Endometrial microvascular endothelial cells (primary cell): ENCODE measurements at regions not wholly inside any gene's neighbourhood (a gene's known extent, or its start where the extent isn't known, plus 50 kb on each side); places are given as distances from the start of the nearest gene placed in this dataset.

Experiments used
- in situ Hi-C: cut with HindIII; loops from 2 replicates; pipeline ENCODE4 v1.10.0; 2017; ENCODE audit warnings: low sequenced_read_pairs, low pct_unique_long_range_greater_than_20kb; ENCODE audit errors: inconsistent ontology term

DNA sequence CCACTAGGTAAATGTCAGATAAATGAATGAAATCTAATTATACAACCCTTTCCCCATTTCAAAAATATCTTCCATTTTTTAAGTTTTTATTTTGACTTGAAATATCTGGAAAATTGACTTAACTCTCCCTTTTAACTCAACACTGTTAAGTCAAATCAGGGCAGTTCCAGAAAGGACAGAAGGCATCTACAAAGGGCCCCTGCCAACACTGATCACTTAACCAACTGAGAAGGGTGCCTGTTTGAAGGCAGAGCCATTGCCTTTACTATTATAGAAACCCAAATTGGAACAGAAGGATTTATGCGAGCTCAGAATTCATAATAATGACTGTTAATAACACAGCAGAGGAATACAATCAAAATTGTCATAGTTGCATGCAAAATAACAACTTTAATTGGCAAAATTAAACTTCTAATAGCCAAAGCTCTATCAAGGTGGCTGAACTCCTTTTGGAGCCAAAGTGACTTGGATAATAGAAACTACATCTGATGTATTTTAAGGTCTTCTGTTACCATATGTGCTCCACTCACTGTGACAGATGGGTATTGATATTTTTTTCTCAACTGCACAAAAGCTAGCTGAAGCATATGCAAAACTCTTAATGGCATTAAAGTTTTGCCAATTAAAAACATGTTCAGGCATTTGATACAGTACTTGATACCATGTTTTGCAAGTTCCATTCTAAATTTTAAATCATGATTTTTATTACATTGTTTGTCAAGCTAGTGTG is 383.8 kb downstream of the NOVA1 start:
- in situ Hi-C loops, result no loop called here

DNA sequence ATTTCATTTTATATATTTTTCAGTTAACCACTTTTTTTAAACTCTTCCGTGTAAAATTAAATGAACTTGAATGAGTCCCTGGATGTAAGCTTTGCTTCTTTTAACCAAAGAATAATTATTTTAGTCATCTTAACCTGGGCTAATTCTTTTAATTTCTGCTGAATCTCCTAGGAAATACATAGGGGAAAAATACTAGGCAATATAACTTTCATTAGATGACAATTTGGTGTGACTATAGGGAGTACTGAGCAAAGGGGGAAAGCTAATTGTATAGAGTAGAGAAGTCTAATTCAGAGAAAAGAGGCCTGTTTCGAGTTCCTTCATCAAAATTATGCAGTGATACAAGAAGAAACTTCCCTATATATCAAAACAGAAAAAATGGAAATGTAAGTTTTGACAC is 388.1 kb downstream of the NOVA1 start:
- in situ Hi-C loops, result no loop called here

DNA sequence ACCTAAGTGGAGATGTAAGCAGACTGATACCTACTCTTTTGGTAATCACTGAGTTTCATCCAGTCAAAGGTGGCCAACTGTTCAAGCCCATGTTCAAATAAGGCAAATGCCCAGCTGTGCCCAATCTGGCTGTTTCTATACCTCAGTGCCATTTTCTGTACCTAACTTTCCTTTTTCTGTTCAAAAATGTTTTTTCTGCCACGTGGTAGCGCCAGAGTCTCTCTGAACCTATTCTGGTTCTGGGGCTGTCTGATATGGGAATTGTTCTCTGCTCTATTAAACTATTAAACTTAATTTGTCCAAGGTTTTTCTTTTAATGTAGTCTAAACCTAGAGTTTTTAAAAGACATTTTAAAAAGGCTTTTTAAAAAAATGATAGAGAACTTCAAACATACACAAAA is 391.2 kb downstream of the NOVA1 start:
- in situ Hi-C loops, result no loop called here

DNA sequence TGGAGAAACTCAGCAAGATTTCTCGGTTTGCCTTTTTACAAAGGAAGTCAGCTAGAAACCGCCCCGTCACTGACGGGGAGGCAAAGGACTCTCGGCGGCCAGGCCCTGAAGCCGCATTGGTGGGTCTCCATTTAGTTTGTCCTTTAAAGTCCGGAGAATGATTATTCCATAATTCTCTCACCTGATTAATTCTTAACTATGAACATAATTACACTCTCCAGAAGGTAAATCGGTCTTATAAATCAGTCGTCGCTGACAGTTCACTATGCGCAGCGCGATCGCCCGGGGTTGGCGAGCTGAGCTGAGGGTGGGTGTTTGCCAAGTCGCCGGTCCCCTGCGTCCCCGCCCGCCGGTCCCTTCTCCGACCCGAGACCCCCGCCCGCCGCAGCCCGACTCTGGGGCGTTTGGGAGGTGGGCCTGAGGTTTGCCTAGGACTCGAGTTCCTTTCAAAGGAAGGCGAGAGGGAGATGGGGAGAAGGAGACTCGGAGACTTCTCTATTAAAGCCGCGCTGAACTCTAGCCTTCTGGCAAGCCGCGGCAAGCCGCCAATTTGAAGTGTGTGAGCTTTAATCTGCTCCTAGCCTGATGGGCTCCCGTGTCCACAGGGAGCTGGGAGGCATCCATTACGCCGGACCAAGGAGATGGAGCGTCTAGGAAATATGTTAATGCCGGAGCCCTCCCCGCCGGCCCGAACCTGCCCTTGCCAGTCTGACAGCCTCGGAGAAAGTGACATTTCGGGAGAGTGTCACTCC is 392.9 kb downstream of the NOVA1 start:
- in situ Hi-C loops, result no loop called here

DNA sequence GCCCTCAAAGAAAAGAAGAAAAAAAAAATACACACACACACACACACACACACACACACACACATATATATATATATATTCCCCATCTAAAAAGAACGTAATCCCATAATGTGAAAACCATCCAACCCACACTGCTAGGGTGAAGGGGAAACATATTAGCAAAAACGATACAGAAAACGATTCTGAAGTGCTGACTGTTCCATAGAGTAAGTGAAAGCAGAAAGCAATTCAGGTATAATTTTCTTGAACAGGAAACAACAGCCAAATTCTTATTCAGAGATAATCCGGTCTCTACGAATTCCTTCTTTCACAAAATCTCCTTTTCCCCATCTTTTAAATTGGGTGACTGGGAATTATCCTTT is 393.5 kb downstream of the NOVA1 start:
- in situ Hi-C loops, result no loop called here

DNA sequence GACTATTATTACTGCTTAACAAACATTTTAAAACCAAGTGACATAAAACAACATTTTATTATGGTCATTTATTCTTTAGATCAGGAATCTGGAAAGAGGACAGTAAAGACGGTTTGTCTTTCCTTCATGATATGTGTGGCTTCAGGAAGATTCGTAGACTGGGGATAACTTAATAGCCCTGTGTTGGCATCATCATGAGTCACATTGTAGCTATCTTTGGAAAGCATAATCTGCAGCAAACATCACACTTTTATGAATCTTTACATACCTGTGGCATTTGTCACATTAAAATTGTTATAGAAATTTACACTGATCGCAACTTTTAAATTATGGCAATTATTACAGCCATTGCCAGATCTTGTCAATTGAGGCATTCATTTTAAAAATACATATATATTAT is 397.1 kb downstream of the NOVA1 start:
- in situ Hi-C loops, result no loop called here

DNA sequence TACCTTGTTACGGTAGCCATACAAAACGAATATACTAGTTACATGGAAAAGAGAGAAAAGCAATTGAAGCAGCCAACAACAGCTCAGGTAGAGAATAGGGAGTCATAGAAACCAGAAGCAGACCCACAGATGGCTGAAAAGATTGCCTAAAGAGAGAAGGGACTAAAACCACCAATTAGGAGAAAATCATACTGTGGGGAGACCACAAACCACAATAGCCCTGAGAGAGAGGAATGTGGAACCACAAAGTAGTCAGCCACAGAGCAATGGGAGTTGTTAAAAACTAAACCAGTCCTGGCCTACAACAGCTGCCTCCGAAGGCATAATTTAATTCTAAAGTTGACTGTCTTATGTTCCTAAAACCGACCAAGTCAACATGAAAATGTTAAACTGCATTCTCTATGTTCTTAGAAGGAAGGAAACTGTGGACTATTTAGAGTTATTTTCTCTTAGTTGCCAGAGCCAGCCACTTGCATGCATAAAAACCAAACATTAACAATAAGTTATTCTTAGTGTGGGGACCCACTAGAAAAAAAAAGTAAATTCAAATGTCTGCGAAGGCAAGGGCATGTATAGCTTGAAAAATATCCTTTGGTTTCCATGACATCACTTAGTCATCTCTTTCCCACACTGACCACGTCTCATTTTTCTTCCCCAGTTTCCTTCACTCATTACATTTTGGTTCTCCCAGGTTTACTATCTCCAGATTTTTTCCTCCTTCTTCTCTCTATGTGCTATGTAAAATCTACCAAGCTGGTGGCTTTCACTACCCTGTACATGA is 398.1 kb downstream of the NOVA1 start:
- in situ Hi-C loops, result no loop called here

DNA sequence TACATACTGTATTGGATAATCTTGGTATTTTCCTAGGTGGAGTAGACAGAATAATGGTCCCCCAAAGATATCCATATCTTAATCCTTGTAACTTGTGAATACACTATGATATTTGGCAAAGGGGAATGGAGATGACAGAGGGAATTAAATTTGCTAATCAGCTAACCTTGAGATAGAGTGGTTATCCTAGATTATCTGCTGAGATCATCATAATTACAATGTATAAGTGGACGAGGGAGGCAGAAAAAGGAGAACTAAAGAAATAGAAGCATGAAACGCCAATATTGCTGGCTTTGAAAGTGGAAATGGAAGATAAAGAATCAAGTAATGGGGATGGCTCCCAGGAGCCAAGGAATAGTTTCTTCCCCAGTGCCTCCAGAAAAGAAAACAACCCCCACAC is 398.7 kb downstream of the NOVA1 start:
- in situ Hi-C loops, result no loop called here

DNA sequence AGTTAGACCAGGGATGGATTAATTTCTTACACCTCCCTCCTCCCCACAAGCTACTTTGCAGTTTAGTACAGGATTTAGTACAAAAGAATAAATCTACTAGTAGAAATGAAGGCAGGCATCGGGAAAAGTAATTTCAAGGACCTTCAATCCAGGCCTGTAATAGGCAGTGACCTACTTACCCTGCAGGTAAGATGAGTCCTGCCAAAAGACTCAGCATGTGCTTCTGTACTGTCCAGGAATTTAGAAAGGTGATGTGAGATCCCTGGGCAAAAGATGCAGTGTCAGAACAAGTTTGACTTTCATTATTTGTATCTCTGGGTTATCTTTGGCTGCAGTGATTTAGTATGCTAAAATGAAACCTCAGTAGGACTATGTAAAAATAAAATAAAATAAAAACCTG is 403.0 kb downstream of the NOVA1 start:
- in situ Hi-C loops, result no loop called here

DNA sequence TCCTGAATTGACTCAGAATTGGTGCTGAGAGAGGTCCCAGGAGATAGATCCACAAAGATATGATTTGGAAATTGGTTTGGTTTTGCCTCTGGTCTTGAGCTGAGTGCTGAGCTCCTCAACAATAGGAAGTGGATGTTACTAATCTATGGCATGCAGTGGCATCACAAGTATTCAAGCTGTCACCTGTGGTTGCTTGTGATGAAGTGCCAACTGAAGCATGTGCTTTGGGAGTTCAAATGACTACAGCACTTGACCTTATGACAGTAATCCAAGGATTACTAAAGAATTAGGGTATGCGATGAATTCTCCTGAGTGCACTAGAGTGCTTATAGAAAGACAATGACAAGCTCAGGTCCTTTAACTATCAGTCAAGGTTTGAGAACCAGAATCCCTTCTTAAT is 406.2 kb downstream of the NOVA1 start:
- in situ Hi-C loops, result no loop called here

DNA sequence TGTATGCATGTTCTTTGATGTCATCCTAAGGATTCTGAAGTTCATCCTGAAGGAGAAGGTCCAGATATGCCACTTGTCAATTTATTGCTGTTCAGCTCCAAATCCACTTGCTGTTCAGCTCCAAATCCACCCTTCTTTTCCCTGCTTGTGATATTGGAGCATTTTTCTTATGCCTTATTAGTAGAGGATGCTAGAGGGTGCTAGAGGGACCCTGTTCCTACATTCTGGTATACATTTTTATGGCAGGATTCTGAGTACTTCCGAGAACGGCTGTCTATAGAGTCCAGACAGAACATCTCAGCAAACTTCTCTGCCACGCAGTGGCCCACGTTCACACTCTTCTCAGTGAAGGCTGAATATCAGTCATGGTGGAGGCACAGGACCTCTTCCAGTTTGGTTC is 406.7 kb downstream of the NOVA1 start:
- in situ Hi-C loops, result no loop called here

DNA sequence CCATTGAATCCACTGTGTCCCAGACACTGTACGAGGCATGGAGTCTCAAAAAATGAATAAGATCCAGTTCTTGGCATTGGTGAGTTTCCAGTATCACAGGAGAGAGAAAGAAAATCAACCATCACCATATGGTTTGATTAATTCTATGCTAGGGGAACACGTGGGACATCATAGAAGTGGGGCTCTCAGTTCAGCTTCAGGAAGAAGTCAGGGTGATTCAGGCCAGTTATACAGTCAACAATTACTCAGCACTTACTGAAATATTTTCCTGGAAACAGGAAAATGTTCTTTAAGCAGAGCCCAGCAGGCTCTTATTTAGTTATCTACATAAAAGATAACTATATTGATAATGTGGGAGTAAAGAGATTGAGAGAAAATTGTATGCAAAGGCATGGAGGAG is 407.2 kb downstream of the NOVA1 start:
- in situ Hi-C loops, result no loop called here

DNA sequence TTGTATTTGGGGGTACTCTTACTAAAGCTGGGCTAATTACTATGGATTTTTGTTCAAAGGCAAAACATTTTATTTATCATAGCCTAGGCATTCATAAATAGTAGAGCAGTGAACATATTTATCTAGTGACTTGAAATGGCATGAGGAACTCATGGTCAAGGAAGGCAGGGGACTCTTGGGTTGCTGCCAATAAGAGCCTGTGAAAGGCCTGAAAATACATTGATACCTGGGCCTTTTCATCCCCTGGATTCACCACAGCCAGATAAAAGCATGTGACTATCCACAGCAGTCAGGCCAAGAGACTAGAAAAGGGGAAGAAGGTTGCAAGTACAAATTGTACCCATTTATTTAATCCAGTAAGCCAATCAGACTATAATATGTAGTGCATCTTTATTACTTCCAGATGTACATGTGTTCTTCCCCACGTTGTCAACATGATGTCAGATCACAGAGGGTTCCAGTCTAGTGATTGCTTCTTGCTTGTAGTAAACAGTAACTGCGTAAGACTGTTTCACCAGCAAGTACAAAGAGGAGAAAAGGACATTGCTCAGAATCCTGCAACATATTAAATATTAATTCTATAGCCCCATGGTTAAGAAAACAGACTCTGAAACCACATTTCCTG is 409.7 kb downstream of the NOVA1 start:
- in situ Hi-C loops, result no loop called here

DNA sequence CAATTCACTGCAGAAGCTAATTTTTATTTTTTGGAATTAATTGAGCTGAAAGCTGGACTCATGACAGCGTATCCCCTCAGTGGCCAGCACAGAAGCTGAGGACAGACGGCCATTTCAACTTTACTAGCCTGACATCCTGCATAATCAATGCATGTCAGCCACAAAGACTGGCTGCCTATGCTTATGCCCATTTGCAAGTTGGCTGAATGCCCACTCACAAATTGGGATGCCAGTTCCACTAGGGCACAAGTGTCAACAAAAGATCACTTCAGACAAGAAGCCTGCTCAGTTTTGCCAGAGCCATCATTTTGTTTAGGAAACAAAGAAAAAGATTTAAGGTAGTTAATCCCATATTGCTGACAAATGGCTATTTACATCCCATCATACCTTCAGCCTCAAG is 417.6 kb downstream of the NOVA1 start:
- in situ Hi-C loops, result no loop called here

DNA sequence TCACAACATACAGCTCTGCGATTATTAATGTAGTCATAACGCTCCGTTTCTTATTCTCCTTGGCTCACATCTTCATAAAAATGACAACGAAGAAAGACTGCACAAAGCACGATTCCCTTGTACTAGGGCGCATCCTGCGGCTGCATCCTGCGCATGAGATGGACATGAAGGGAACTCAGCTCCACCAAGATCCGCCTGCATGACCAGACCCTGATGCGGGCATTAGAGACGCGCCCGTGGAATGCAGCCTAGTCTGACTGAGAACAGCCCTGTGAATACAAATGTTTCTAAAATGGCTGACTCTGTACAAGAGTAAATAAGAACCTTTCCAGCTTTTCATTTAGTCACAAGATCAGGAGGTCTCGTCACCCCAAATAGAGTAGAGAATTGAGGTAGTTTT is 422.2 kb downstream of the NOVA1 start:
- in situ Hi-C loops, result no loop called here

DNA sequence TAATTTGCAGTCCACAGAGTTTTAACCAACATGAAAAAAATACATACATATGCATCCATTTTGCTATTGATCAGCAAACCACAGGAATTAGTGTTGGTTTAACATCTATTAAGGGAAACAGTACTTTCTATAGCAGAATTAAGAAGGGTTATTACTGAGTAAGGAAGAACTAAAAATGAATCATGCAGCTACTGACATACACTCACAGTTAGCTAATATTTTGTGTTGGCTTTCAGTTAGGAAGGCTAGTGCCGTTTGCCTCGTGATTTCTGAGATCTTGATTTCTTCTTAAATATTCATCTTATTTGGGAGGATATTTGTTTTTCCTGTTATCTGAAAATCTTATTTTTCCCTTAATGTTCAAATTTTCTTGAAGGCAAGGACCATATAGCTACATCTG is 423.4 kb downstream of the NOVA1 start:
- in situ Hi-C loops, result no loop called here

DNA sequence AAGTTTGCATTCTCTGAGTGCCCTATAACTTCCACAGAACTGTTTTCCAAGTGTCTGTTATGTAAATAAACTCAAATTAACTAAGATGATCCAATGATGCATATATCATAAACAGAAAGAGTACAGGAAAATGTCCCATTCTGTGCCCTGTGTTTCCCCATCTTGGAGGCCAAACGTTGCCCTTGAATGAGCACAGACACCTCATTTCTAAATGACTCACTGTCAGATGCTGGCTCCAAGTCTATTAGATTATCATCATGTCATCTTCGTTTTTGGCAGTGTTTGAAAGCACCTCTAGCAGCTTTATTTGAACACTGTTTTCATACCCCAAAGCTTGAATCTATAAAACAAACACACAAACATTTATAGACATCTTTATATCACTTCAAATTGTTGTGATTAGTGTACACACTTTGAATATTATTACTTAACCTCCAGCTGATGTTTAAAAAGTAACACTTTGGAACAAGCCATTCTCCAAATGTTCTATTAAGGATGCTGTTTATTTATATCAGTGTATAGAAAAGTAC is 424.2 kb downstream of the NOVA1 start:
- in situ Hi-C loops, result no loop called here

DNA sequence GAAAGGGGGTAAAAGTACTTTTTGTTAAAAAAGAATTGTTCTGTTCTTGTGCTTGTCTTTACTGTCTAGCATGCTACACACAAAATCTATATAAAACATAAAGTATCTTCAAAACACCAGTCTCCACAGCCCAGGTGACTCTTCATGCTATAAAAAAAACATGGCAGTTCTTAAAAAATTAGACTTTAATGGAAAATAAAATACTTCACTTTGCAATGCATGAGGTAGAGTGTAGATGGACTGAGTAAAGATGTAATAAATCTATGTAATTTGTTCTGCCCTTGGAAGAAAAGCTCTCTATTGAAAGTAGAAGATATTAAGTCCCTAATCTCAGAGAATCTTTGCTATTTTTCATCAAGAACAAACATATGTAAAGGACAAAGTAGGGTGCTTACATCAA is 425.4 kb downstream of the NOVA1 start:
- in situ Hi-C loops, result no loop called here

DNA sequence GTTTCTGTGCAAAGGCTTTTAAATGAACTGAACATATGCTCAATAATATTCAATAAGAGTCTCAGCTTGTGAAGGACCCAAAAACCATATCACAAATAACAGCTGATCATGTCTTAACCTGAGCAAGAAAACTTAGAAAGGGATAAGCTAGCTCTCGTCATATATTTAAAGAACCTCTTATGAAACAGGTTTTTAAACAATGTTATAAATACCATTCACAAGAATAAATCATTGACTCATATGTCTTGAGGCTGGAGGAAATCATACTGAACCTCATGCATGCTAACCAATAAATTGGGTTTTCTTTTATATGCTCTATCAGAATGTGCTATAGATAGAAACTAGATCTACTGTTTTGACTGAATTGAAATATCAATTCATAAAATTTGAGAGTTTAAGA is 426.9 kb downstream of the NOVA1 start:
- in situ Hi-C loops, result no loop called here
